Eye (tissue), 1 donor: ENCODE measurements at regions not wholly inside any gene's neighbourhood (a gene's known extent, or its start where the extent isn't known, plus 50 kb on each side); places are given as distances from the start of the nearest gene placed in this dataset.

Source experiments
- DNase-seq: peaks from one replicate; pipeline ENCODE4 v3.0.0-alpha.2; 2015

GRCh38 chr14:42293180-42293579 lies 686.5 kb downstream of the LRFN5 start:
- no peak for DNase-seq

- no peak for DNase-seq
These were observed 671.2 kb downstream of the LRFN5 start for GRCh38 chr14:42277840-42278239.

GRCh38 chr14:42269234-42269633 lies 662.6 kb downstream of the LRFN5 start:
- no peak for DNase-seq

GRCh38 chr14:42248131-42248530 lies 641.5 kb downstream of the LRFN5 start:
- no peak for DNase-seq

- DNase-seq: no peak
These were observed 634.4 kb downstream of the LRFN5 start for GRCh38 chr14:42241101-42241500.

GRCh38 chr14:42229976-42230375 lies 623.3 kb downstream of the LRFN5 start:
- no peak for DNase-seq

- DNase-seq: no peak
These were observed 622.6 kb downstream of the LRFN5 start for GRCh38 chr14:42229294-42229693.

GRCh38 chr14:42228611-42229010 lies 621.9 kb downstream of the LRFN5 start:
- no peak for DNase-seq

GRCh38 chr14:42224053-42224888 lies 617.6 kb downstream of the LRFN5 start:
- peak; percentile 92 for DNase-seq

GRCh38 chr14:42222924-42223471 lies 616.3 kb downstream of the LRFN5 start:
- peak; percentile 55 for DNase-seq

GRCh38 chr14:42214981-42215491 lies 608.4 kb downstream of the LRFN5 start:
- DNase-seq: no peak

GRCh38 chr14:42200957-42201356 lies 594.3 kb downstream of the LRFN5 start:
- no peak for DNase-seq

GRCh38 chr14:42198010-42198409 lies 591.3 kb downstream of the LRFN5 start:
- DNase-seq: no peak

GRCh38 chr14:42192738-42193653 lies 586.3 kb downstream of the LRFN5 start:
- peak; percentile 14 for DNase-seq

GRCh38 chr14:42190744-42191143 lies 584.1 kb downstream of the LRFN5 start:
- no peak for DNase-seq

GRCh38 chr14:42187846-42188245 lies 581.2 kb downstream of the LRFN5 start:
- DNase-seq: no peak

- no peak for DNase-seq
These were observed 579.0 kb downstream of the LRFN5 start for GRCh38 chr14:42185718-42186117.

GRCh38 chr14:42174357-42174756 lies 567.7 kb downstream of the LRFN5 start:
- DNase-seq: no peak

- no peak for DNase-seq
These were observed 566.5 kb downstream of the LRFN5 start for GRCh38 chr14:42173206-42173605.

- DNase-seq: no peak
These were observed 565.6 kb downstream of the LRFN5 start for GRCh38 chr14:42172304-42172703.

GRCh38 chr14:42163136-42163535 lies 556.5 kb downstream of the LRFN5 start:
- DNase-seq: no peak

GRCh38 chr14:42159138-42159537 lies 552.5 kb downstream of the LRFN5 start:
- no peak for DNase-seq

GRCh38 chr14:42149609-42150261 lies 543.1 kb downstream of the LRFN5 start:
- no peak for DNase-seq
